HepG2 (cell line): ENCODE measurements at regions not wholly inside any gene's neighbourhood (a gene's known extent, or its start where the extent isn't known, plus 50 kb on each side); places are given as distances from the start of the nearest gene placed in this dataset.

Experiments used
- ATAC-seq: fragments of 200-7000 bp; cut with Tn5 transposase; 3 replicates; pipeline ENCODE4 v1.9.1; 2020; ENCODE audit warnings: mild to moderate bottlenecking, moderate library complexity
- BruUV-seq: library from RNA; stranded (reverse); fragments of 400-500 nt; replicated peaks from 2 replicates; lab custom pipeline; 2021; lab: Mats Ljungman, UMichigan
- CTCF ChIA-PET: fragments of 300-600 bp; formaldehyde crosslinking; extraction: SDS; loops from one replicate; lab custom pipeline; 2021; ENCODE audit warnings: low total read pairs, inconsistent platforms, low intra/inter-chr PET ratio; lab: Yijun Ruan, JAX
- POLR2A ChIA-PET: fragments of 350-600 bp; sonication (Branson Sonifier 250); formaldehyde crosslinking; loops from one replicate; lab custom pipeline; 2020; ENCODE audit warnings: antibody characterized with exemption, inconsistent platforms; lab: Yijun Ruan, JAX
- DNase-seq: peaks from one replicate; pipeline ENCODE4 v3.0.0-alpha.2; 2015; ENCODE audit warnings: low spot score
- FAIRE-seq: peaks from 3 replicates; lab custom pipeline; 2011; peaks lifted over from hg19 to GRCh38; lab: Jason Lieb, UNC
- H2AFZ ChIP-seq: one replicate; pipeline ENCODE4 v1.6.1; 2011; ENCODE audit warnings: low read length, inconsistent platforms
- H3K27ac ChIP-seq: fragments of 300-600 bp; 3 replicates; pipeline ENCODE4 v1.8.0; 2011; ENCODE audit warnings: mixed run types, mild to moderate bottlenecking, mixed read lengths, low read length, inconsistent platforms; ENCODE audit not compliant: insufficient read depth; ENCODE audit errors: extremely low read length
- H3K27me3 ChIP-seq, 2 experiments: fragments of 200-600 bp in 1 of 2; 2 replicates in 1 of 2; 3 replicates in 1 of 2; pipeline versions ENCODE4 v1.6.0 to v1.8.0; 2011; ENCODE audit warnings: low read length in 2 of 2, mild to moderate bottlenecking in 2 of 2, moderate library complexity in 2 of 2, inconsistent platforms in 1 of 2; ENCODE audit not compliant: insufficient read depth in 2 of 2, control insufficient read depth in 1 of 2
- H3K36me3 ChIP-seq, 2 experiments: fragments of 200-600 bp in 1 of 2; replicated peaks in 1 of 2; 2 replicates in 1 of 2; 3 replicates in 1 of 2; pipeline versions ENCODE4 v1.5.1 to v1.8.0; 2011; ENCODE audit warnings: low read length in 2 of 2, inconsistent platforms in 1 of 2; ENCODE audit not compliant: insufficient read depth in 2 of 2, control insufficient read depth in 1 of 2
- H3K4me1 ChIP-seq: 2 replicates; pipeline ENCODE4 v1.5.1; 2012; ENCODE audit warnings: low read length, inconsistent platforms; ENCODE audit not compliant: insufficient read depth
- H3K4me2 ChIP-seq: 2 replicates; pipeline ENCODE4 v1.6.0; 2011; ENCODE audit warnings: low read depth, low read length, inconsistent platforms
- H3K4me3 ChIP-seq, 3 experiments: fragments of 200-600 bp in 1 of 3; sonication (generic), shearing (Covaris generic) in 1 of 3; replicated peaks in 1 of 3; 2 replicates each; pipeline ENCODE4 v1.5.1; 2011 to 2016; ENCODE audit warnings: low read length in 3 of 3, inconsistent platforms in 2 of 3, low read depth in 2 of 3, mild to moderate bottlenecking in 2 of 3, control low read depth in 1 of 3, mixed read lengths in 1 of 3; ENCODE audit not compliant: insufficient read depth in 1 of 3
- H3K79me2 ChIP-seq: one replicate; pipeline ENCODE4 v1.6.1; 2011; ENCODE audit warnings: low read length, inconsistent platforms; ENCODE audit not compliant: insufficient read depth
- H3K9ac ChIP-seq: 2 replicates; pipeline ENCODE4 v1.6.0; 2011; ENCODE audit warnings: mild to moderate bottlenecking, low read depth, low read length, inconsistent platforms; ENCODE audit not compliant: insufficient read depth
- H3K9me3 ChIP-seq: 2 replicates; pipeline ENCODE4 v1.5.1; 2012; ENCODE audit warnings: mild to moderate bottlenecking, low read length
- H4K20me1 ChIP-seq: 2 replicates; pipeline ENCODE4 v1.6.0; 2011; ENCODE audit warnings: inconsistent platforms, mild to moderate bottlenecking, low read length, moderate library complexity; ENCODE audit not compliant: insufficient read depth
- ATF5 ChIP-seq: sonication (generic); formaldehyde crosslinking; IDR thresholded peaks from 2 replicates; pipeline ENCODE4 v1.4.0; 2020; ENCODE audit warnings: mild to moderate bottlenecking, low read depth, missing genetic modification reagents
- ATM ChIP-seq: fragments of 450-650 bp; IDR thresholded peaks from 2 replicates; pipeline ENCODE4 v1.7.1; 2017; ENCODE audit warnings: mild to moderate bottlenecking, borderline replicate concordance
- ESRRA ChIP-seq: sonication (generic); formaldehyde crosslinking; IDR thresholded peaks from 2 replicates; pipeline ENCODE4 v1.5.1; 2020; ENCODE audit warnings: mild to moderate bottlenecking, low read depth, missing genetic modification reagents
- IRX3 ChIP-seq: sonication (generic); formaldehyde crosslinking; IDR thresholded peaks from 2 replicates; pipeline ENCODE4 v1.8.1; 2023; ENCODE audit warnings: mild to moderate bottlenecking, low read depth, missing genetic modification reagents, borderline replicate concordance
- NFE2L1 ChIP-seq: sonication (generic); formaldehyde crosslinking; IDR thresholded peaks from 2 replicates; pipeline ENCODE4 v1.4.0; 2020; ENCODE audit warnings: missing genetic modification reagents, mild to moderate bottlenecking, borderline replicate concordance
- SPEN ChIP-seq: sonication (generic); formaldehyde crosslinking; IDR thresholded peaks from 2 replicates; pipeline ENCODE4 v1.5.1; 2020; ENCODE audit warnings: low read depth, mild to moderate bottlenecking, missing genetic modification reagents
- ZC3H4 ChIP-seq: sonication (generic); formaldehyde crosslinking; IDR thresholded peaks from 2 replicates; pipeline ENCODE4 v1.4.0; 2020; ENCODE audit warnings: missing genetic modification reagents, borderline replicate concordance
- ZNF30 ChIP-seq: sonication (generic); formaldehyde crosslinking; IDR thresholded peaks from 2 replicates; pipeline ENCODE4 v1.5.0; 2020; ENCODE audit warnings: mild to moderate bottlenecking, missing genetic modification reagents
- ZNF33A ChIP-seq: sonication (generic); formaldehyde crosslinking; IDR thresholded peaks from 2 replicates; pipeline ENCODE4 v1.5.1; 2020; ENCODE audit warnings: missing genetic modification reagents, mild to moderate bottlenecking, moderate library complexity, borderline replicate concordance
- WGBS: methylation state at CpG from one replicate; pipeline ENCODE4 v1.1.6; 2017; ENCODE audit warnings: low lambda C conversion rate; 5-methylcytosine and 5-hydroxymethylcytosine counted together
- in situ Hi-C: cut with HindIII; loops from 2 replicates; pipeline ENCODE4 v1.10.0; 2017; ENCODE audit warnings: low pct_unique_long_range_greater_than_20kb; ENCODE audit not compliant: extremely low pct_ligation_motif_present
- intact Hi-C: fragments of 100-400 bp; cut with micrococcal nuclease; formaldehyde crosslinking; loops from one replicate; pipeline ENCODE4 v1.10.0; 2022; ENCODE audit not compliant: unreplicated experiment

DNA sequence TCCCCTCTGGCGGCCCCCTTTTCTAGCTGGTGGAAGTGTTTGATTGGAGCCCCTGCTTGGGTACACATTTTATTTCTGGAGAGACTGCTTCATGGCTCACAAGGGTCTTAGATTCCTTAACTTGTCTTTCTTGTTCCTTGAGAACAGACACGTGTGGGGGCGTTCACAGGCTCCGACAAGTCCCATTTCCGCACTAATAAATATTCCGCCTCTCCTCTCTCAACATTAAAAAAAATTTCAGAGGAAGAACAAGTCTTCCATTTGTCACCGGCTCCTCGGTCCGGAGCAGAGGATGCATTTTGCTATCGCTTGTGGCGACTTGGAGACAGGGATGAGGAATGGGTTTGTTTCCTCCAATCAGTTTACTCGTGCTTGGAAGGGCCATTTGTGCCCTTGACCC is 134.0 kb upstream of the PODXL start:
- no peak for FAIRE-seq
- Histone ChIP-seq H3K9me3 (no peaks in the 10 kb centered on the region), H3K36me3 (no peaks in the 10 kb centered on the region), H3K27ac (no peak overlapping the region), H3K4me2 (no peak overlapping the region)
- no TSS peak for BruUV-seq
- DNase-seq, result no peak
- 24% methylated on average over 12 of the region's 12 CpGs for WGBS
- POLR2A ChIA-PET, result no interaction called here
- ATAC-seq, result no peak
- TF ChIP-seq ESRRA (CRISPR knock-in tag), result no peak
- TF ChIP-seq IRX3 (CRISPR knock-in tag), result no peak
- TF ChIP-seq NFE2L1, result no peak
- no peak for TF ChIP-seq ZC3H4 (CRISPR knock-in tag)
- TF ChIP-seq ATF5, result no peak
- TF ChIP-seq, all 625 proteins: peak for 0
- Histone ChIP-seq H3K9ac (no peak overlapping the region), H3K27me3 (peaks cover 2 to 38% of the 10 kb centered on the region in 2 experiments; a peak in 3 of 5 replicates), H3K4me1 (no peaks in the 10 kb centered on the region), H3K79me2 (no peaks in the 10 kb centered on the region), H2AFZ (no peak overlapping the region), H4K20me1 (no peaks in the 10 kb centered on the region), H3K4me3 (no peak overlapping the region)
- intact Hi-C loops, result loop anchor here (2.0 kb wide), 1 partner anchor 46 kb away; no protein-coding TSS in a partner anchor
- CTCF ChIA-PET, result no interaction called here
- in situ Hi-C loops, result loop anchor here (25.0 kb wide), 2 partner anchors 372 to 572 kb away; no protein-coding TSS in a partner anchor

DNA sequence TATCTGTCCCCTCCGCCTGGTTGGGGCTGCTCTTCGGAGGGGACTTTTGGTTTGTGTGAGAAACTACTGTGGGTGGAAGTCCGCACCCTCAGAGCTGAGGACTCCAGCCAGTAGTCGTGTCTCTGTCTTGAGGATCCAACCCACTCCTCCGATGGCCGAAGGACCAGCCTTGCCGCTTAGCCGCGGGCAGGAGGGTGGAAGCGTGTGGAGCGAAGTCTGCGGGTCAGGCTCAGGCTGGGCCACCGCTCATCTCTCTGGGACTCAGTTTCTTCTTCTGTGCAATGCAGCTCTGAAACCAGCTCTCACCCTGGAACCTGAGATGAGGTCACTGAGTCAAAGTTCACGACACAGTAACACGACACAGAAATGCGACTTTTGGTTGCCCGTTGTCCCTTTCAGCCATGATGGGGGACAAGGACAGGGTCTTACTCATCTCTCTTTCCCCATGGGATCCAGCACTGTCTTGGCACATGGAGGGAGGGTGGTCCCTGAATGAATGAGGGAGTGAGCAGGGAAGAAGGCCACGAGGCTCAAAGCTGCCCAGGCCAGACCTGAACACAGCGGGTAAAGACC is 133.3 kb upstream of the PODXL start:
- Histone ChIP-seq H3K27me3 (peaks cover 2 to 38% of the 10 kb centered on the region in 2 experiments; a peak in 3 of 5 replicates), H3K4me1 (no peaks in the 10 kb centered on the region), H3K79me2 (no peaks in the 10 kb centered on the region), H3K9me3 (no peaks in the 10 kb centered on the region), H3K4me3 (no peak overlapping the region), H2AFZ (no peak overlapping the region), H3K9ac (no peak overlapping the region), H3K4me2 (no peak overlapping the region), H4K20me1 (no peaks in the 10 kb centered on the region), H3K36me3 (no peaks in the 10 kb centered on the region), H3K27ac (no peak overlapping the region)
- no peak for TF ChIP-seq ZNF30 (CRISPR knock-in tag)
- TF ChIP-seq ATM, result no peak
- no peak for TF ChIP-seq ZNF33A
- TF ChIP-seq SPEN (CRISPR knock-in tag), result no peak
- in situ Hi-C loops (loop anchor here (10.0 to 25.0 kb wide), 3 partner anchors 373 to 895 kb away; no protein-coding TSS in a partner anchor), intact Hi-C loops (loop anchor here (2.0 to 5.0 kb wide), 2 partner anchors 45 to 893 kb away; no protein-coding TSS in a partner anchor)
- FAIRE-seq (no peak), ATAC-seq (no peak), DNase-seq (no peak)
- ChIA-PET CTCF (no interaction called here), POLR2A (no interaction called here)
- 28% methylated on average over 8 of the region's 19 CpGs for WGBS
- BruUV-seq, result no TSS peak
